GM10248 (cell line): ENCODE measurements at regions not wholly inside any gene's neighbourhood (a gene's known extent, or its start where the extent isn't known, plus 50 kb on each side); places are given as distances from the start of the nearest gene placed in this dataset.

ENCODE experiments used
- CTCF ChIA-PET: fragments of 300-600 bp; sonication (Branson Sonifier 250); formaldehyde crosslinking; extraction: SDS; loops from one replicate; lab custom pipeline; 2021; ENCODE audit warnings: antibody characterized with exemption; lab: Yijun Ruan, JAX
- POLR2A ChIA-PET: fragments of 350-650 bp; sonication (Branson Sonifier 250); formaldehyde crosslinking; extraction: SDS; loops from one replicate; lab custom pipeline; 2020; ENCODE audit warnings: antibody characterized with exemption; lab: Yijun Ruan, JAX
- DNase-seq: peaks from one replicate; pipeline ENCODE4 v3.0.0; 2012; ENCODE audit errors: extremely low spot score
- CTCF ChIP-seq: IDR thresholded peaks from 2 replicates; pipeline ENCODE4 v1.5.1; 2012; ENCODE audit warnings: mild to moderate bottlenecking, low read depth; ENCODE audit errors: extremely low read depth, missing control alignments, control extremely low read depth

GRCh38 chr18:53765211-53765610, 459.3 kb downstream of the MBD2 start:
- ChIA-PET POLR2A (no interaction called here), CTCF (interaction anchor here (1.2 kb wide), 1 partner anchor 15 kb away, joined by 3 read pairs; no protein-coding TSS in a partner anchor)
- TF ChIP-seq CTCF = no peak
- DNase-seq = no peak

- CTCF ChIA-PET = no interaction called here
- TF ChIP-seq CTCF = no peak
- no peak for DNase-seq
- POLR2A ChIA-PET = no interaction called here
Measured at GRCh38 chr18:53764086-53764485, 460.4 kb downstream of the MBD2 start.

- no peak for TF ChIP-seq CTCF
- no peak for DNase-seq
Measured at GRCh38 chr18:53757328-53757727, 467.1 kb downstream of the MBD2 start.

GRCh38 chr18:53756610-53756972, 467.9 kb downstream of the MBD2 start:
- DNase-seq = no peak

More at GRCh38 chr18:53757328-53757727, 467.1 kb downstream of the MBD2 start:
- ChIA-PET CTCF (no interaction called here), POLR2A (no interaction called here)

GRCh38 chr18:53755914-53756609, 468.4 kb downstream of the MBD2 start:
- ChIA-PET CTCF (no interaction called here), POLR2A (no interaction called here)
- TF ChIP-seq CTCF = no peak
- no peak for DNase-seq

More at GRCh38 chr18:53756610-53756972, 467.9 kb downstream of the MBD2 start:
- TF ChIP-seq CTCF = no peak
- POLR2A ChIA-PET = no interaction called here
- CTCF ChIA-PET = no interaction called here

GRCh38 chr18:53754154-53754553, 470.3 kb downstream of the MBD2 start:
- POLR2A ChIA-PET = no interaction called here
- CTCF ChIA-PET = no interaction called here
- DNase-seq = no peak
- no peak for TF ChIP-seq CTCF

GRCh38 chr18:53753601-53754000, 470.9 kb downstream of the MBD2 start:
- TF ChIP-seq CTCF = no peak
- CTCF ChIA-PET = no interaction called here
- POLR2A ChIA-PET = no interaction called here
- DNase-seq = no peak
